ENCODE measurements at regions not wholly inside any gene's neighbourhood (a gene's known extent, or its start where the extent isn't known, plus 50 kb on each side); places are given as distances from the start of the nearest gene placed in this dataset.
A peak's percentile ranks its signal among the peaks of the same experiment; 100 is the strongest.

- Histone ChIP-seq H3K9me2 (replicated peaks; ENCODE audit: control insufficient read depth, low read length) (no peaks in the 10 kb centered on the region), H3K4me3 (ENCODE audit: low read length) (no peak overlapping the region), H3K4me2 (ENCODE audit: low read length) (no peak overlapping the region), H3K4me1 (ENCODE audit: control insufficient read depth, low read length) (no peaks in the 10 kb centered on the region), H3K27ac (ENCODE audit: low read depth, low read length) (no peak overlapping the region), H3K9me3 (ENCODE audit: control insufficient read depth, insufficient read depth, low read length) (no peaks in the 10 kb centered on the region), H3K27me3 (ENCODE audit: control insufficient read depth, low read length) (peaks cover 10% of the 10 kb centered on the region), H3K36me3 (ENCODE audit: control insufficient read depth, low read length) (no peaks in the 10 kb centered on the region), H4K20me1 (ENCODE audit: control insufficient read depth, insufficient read depth, low read depth, low read length) (no peaks in the 10 kb centered on the region), H3K79me2 (ENCODE audit: control insufficient read depth, low read length) (no peaks in the 10 kb centered on the region), H3F3A (ENCODE audit: control insufficient read depth, insufficient read depth) (no peaks in the 10 kb centered on the region)
- no peak for TF ChIP-seq CTCF (IDR thresholded peaks at IDR 0.05; ENCODE audit: low read depth, low read length, poor library complexity, severe bottlenecking)
- TF ChIP-seq EZH2phosphoT487 (IDR thresholded peaks at IDR 0.05; ENCODE audit: borderline replicate concordance, low read length): no peak
These were observed 274.5 kb downstream of the S1PR1 start for GRCh38 chr1:101511202-101511891.

- Histone ChIP-seq H3F3A (ENCODE audit: control insufficient read depth, insufficient read depth) (no peaks in the 10 kb centered on the region), H3K27me3 (ENCODE audit: control insufficient read depth, low read length) (peaks cover 2% of the 10 kb centered on the region; the same call in 1 of the 2 replicates), H3K36me3 (ENCODE audit: control insufficient read depth, low read length) (no peaks in the 10 kb centered on the region), H3K79me2 (ENCODE audit: control insufficient read depth, low read length) (no peaks in the 10 kb centered on the region), H3K9me3 (ENCODE audit: control insufficient read depth, insufficient read depth, low read length) (no peaks in the 10 kb centered on the region), H3K4me2 (ENCODE audit: low read length) (no peak overlapping the region), H3K4me3 (ENCODE audit: low read length) (no peak overlapping the region), H3K4me1 (ENCODE audit: control insufficient read depth, low read length) (no peaks in the 10 kb centered on the region), H3K9me2 (replicated peaks; ENCODE audit: control insufficient read depth, low read length) (no peaks in the 10 kb centered on the region), H3K27ac (ENCODE audit: low read depth, low read length) (no peak overlapping the region), H4K20me1 (ENCODE audit: control insufficient read depth, insufficient read depth, low read depth, low read length) (no peaks in the 10 kb centered on the region)
- TF ChIP-seq EZH2phosphoT487 (IDR thresholded peaks at IDR 0.05; ENCODE audit: borderline replicate concordance, low read length): no peak
- TF ChIP-seq CTCF (IDR thresholded peaks at IDR 0.05; ENCODE audit: low read depth, low read length, poor library complexity, severe bottlenecking): peak; percentile 84
These were observed 283.5 kb downstream of the S1PR1 start for GRCh38 chr1:101520302-101520701.

DNA sequence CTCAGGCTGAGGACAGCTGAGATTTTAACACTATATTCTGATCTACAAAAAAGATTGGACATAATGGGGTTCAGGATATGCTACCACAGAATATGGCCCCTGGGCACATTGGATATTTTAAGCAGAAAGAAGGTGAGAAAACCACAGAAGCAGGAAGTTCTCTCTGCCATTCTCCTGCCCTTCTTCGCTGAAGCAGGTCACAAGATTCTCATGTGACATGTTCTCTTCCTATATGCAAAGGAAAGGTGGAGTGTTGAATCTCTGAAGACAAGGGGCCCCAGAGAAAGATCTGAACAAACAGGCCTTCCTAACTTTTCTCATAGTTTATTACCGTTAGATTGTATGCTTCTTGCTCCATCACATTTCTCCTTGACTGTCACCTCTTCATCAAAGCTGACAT lies 285.7 kb downstream of the S1PR1 start:
- Histone ChIP-seq H3K36me3 (ENCODE audit: control insufficient read depth, low read length) (no peaks in the 10 kb centered on the region), H3K27ac (ENCODE audit: low read depth, low read length) (no peak overlapping the region), H3K9me2 (replicated peaks; ENCODE audit: control insufficient read depth, low read length) (no peaks in the 10 kb centered on the region), H3K4me1 (ENCODE audit: control insufficient read depth, low read length) (no peaks in the 10 kb centered on the region), H3F3A (ENCODE audit: control insufficient read depth, insufficient read depth) (no peaks in the 10 kb centered on the region), H3K4me2 (ENCODE audit: low read length) (no peak overlapping the region), H3K4me3 (ENCODE audit: low read length) (no peak overlapping the region), H3K79me2 (ENCODE audit: control insufficient read depth, low read length) (no peaks in the 10 kb centered on the region), H3K9me3 (ENCODE audit: control insufficient read depth, insufficient read depth, low read length) (no peaks in the 10 kb centered on the region), H3K27me3 (ENCODE audit: control insufficient read depth, low read length) (peaks cover 2% of the 10 kb centered on the region; the same call in 1 of the 2 replicates), H4K20me1 (ENCODE audit: control insufficient read depth, insufficient read depth, low read depth, low read length) (no peaks in the 10 kb centered on the region)
- TF ChIP-seq EZH2phosphoT487 (IDR thresholded peaks at IDR 0.05; ENCODE audit: borderline replicate concordance, low read length) (no peak), CTCF (IDR thresholded peaks at IDR 0.05; ENCODE audit: low read depth, low read length, poor library complexity, severe bottlenecking) (no peak)

Measured in DOHH2 (cell line).